DOHH2 (cell line): ENCODE measurements at regions not wholly inside any gene's neighbourhood (a gene's known extent, or its start where the extent isn't known, plus 50 kb on each side); places are given as distances from the start of the nearest gene placed in this dataset.

Source experiments
- EZH2phosphoT487 ChIP-seq: fragments of 200-600 bp; sonication (generic); IDR thresholded peaks from 2 replicates; pipeline ENCODE4 v1.6.1; 2017; ENCODE audit warnings: borderline replicate concordance, mild to moderate bottlenecking, antibody characterized with exemption, low read length, moderate library complexity, mixed read lengths
- TF ChIP-seq, protein P1 (sequence below): fragments of 200-600 bp; sonication (generic); IDR thresholded peaks from one replicate; pipeline ENCODE4 v1.5.1; 2014; ENCODE audit warnings: antibody characterized with exemption, mild to moderate bottlenecking, low read depth, low read length; ENCODE audit not compliant: poor library complexity, severe bottlenecking

DNA sequence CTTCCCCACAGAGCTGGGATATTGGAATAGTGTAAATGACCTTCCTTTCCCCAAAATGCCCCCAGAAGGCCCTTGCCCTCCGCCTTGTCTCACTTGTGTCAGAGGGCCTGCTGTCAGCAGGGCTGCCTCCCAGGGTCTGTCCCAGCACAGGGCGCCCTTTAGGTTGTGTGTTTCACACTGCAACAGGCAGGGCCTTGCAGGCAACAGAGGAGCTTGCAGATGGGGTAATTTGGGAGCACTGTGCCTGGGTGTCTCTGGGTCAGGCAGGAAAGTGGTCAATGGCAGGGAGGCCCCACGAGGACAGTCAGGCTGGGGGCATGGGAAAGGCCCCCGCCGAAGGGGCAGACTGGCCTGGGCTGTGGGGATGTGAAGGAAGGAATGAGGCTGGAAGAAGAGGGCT lies 130.7 kb downstream of the ASB1 start:
- TF ChIP-seq, protein P1, sequence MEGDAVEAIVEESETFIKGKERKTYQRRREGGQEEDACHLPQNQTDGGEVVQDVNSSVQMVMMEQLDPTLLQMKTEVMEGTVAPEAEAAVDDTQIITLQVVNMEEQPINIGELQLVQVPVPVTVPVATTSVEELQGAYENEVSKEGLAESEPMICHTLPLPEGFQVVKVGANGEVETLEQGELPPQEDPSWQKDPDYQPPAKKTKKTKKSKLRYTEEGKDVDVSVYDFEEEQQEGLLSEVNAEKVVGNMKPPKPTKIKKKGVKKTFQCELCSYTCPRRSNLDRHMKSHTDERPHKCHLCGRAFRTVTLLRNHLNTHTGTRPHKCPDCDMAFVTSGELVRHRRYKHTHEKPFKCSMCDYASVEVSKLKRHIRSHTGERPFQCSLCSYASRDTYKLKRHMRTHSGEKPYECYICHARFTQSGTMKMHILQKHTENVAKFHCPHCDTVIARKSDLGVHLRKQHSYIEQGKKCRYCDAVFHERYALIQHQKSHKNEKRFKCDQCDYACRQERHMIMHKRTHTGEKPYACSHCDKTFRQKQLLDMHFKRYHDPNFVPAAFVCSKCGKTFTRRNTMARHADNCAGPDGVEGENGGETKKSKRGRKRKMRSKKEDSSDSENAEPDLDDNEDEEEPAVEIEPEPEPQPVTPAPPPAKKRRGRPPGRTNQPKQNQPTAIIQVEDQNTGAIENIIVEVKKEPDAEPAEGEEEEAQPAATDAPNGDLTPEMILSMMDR, result no peak
- no peak for TF ChIP-seq EZH2phosphoT487
